Embryonic facial prominence (tissue), 1 donor: ENCODE measurements at regions not wholly inside any gene's neighbourhood (a gene's known extent, or its start where the extent isn't known, plus 50 kb on each side); places are given as distances from the start of the nearest gene placed in this dataset.
"Not testable (repeated sequence)": the region's sequence is repeated elsewhere in the genome, so short reads cannot be mapped to it uniquely, and the experiment has no call there.

Experiments
- DNase-seq: peaks from one replicate; pipeline ENCODE4 v3.0.0-alpha.2; 2016; ENCODE audit errors: extremely low spot score

DNA sequence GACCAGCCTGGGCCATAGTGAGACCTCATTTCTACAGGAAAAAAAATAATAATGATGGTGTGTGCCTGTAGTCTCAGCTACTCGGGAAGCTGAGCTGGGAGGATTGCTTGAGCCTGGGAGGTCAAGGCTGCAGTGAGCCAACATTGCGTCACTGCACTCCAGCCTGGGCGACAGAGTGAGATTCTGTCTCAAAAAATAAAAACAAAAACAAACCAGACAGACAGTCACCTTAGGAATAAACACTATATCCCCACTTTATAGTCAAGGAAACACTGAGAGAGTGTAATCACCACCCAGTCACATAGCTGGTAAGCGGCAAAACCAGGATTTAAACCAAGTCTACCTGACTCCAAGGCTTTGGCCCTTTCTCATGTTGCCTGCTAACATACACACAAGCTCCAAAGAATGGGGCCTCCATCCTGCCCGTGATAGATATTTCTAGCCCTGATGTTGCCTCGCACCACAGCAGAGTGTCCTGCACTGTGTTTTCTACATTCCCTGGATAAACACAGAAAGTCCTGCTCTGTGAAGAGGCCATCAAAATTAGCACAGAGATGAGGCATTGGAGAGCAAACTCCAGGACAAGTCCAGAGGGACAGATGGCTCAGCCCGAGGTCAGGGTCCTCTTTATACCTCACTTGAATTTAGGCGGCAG, 66.1 kb upstream of the SMURF2 start:
- DNase-seq = no peak

- DNase-seq = not testable (repeated sequence)
Observed at GRCh38 chr17:64726025-64726424, 63.9 kb upstream of the SMURF2 start.

GRCh38 chr17:64724246-64724645, 62.1 kb upstream of the SMURF2 start:
- DNase-seq = not testable (repeated sequence)

DNA sequence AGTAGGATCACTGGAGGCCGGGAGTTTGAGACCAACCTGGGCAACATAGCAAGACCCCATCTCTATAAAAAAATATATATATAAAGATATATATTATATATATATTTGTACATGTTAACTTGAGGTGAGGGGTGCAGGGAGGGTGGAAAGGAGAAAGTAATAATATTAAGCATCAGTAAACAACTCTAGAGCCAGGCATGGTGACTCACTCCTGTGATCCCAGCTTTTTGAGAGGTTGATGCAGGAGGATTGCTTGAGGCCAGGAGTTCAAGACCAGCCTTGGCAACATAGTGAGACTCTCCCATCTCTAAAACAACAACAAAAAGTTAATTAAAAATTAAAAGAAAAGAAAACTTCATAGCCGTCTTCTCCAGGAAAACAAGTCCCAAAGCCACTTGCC, 61.7 kb upstream of the SMURF2 start:
- no peak for DNase-seq

DNA sequence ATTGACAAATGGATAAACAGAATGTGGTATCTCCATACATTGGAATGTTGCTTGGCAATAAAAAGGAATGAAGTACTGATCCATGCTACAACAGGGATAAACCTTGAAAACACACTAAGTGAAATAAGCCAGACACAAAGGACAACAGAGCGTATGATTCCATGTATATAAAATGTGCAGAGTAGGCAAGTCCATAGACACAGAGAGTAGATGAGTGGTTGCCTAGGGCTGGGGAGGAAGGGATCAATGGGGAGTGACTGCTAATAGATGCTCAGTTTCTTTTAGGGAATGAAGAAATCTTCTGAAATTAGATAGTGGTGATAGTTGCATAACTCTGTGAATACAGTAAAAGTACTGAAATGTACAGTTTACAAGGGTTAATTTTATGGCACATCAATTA, 59.4 kb upstream of the SMURF2 start:
- not testable (repeated sequence) for DNase-seq

DNA sequence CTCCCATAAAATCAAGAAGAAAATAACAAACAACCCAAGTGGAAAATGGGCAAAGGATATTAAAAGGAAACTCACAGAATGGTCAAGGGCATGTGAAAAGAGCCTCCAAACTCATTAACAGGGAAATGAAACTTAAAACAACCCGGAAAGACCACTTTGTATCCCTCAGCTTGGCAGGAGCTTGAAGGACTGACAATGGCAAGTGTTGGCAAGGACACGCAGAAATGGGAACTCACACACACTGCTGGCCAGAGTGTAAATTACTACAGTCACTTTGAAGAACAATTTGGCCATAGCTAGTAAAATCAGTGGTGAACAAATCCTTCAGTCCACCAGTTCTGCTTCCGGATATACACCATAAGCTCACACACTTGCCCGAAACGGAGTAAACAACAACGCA, 58.1 kb upstream of the SMURF2 start:
- not testable (repeated sequence) for DNase-seq

DNA sequence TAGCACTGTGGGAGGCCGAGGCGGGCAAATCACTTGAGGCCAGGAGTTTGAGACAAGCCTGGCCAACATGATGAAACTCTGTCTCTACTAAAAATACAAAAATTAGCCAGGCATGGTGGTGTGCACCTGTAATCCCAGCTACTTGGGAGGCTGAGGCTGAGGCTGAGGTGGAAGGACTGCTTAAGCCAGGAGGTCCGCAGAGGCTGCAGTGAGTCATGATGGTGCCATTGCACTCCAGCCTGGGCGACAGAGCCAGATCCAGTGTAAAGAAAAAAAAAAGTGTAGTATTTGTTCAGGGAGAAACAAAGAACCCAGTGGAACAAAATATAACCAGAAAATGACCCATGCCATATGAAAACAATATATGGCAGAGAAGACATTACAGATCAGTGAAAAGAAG, 57.4 kb upstream of the SMURF2 start:
- not testable (repeated sequence) for DNase-seq

DNA sequence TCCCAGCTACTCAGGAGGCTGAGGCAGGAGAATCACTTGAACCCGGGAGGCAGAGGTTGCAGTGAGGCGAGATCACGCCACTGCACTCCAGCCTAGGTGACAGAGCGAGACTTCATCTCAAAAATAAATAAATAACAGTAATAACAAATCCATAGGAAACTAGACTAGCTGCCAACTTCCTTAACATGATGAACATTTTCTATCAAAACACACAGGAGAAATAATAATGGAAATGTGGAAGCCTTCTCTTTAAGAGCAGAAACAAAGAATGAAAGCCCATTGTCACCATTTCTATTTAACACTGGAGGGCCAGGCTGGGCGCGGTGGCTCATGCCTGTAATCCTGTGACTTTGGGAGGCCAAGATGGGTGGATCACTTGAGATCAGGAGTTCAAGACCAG, 56.7 kb upstream of the SMURF2 start:
- DNase-seq = not testable (repeated sequence)

- DNase-seq = no peak
Observed at GRCh38 chr17:64718058-64718457, 56.0 kb upstream of the SMURF2 start.

GRCh38 chr17:64716496-64716895, 54.4 kb upstream of the SMURF2 start:
- not testable (repeated sequence) for DNase-seq

DNA sequence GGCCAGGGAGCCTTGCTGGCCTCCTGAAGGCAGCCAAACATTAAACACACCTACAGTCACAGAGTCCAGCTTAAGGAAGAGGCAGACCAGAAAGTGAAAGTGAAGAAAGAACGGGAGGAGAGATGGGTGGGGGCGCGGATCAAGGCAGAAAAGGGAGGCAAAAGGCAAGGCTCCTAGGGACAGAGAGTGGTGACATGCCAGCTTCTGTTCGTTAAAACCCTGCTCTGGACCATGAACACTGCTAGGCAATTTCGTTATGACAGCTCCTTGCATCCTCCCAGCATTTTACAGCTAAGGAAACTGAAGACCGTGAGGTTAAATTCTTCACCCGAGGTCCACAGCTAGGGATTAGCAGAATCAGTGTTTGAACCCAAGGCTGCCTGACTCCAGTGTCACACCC, 51.7 kb upstream of the SMURF2 start:
- not testable (repeated sequence) for DNase-seq

DNA sequence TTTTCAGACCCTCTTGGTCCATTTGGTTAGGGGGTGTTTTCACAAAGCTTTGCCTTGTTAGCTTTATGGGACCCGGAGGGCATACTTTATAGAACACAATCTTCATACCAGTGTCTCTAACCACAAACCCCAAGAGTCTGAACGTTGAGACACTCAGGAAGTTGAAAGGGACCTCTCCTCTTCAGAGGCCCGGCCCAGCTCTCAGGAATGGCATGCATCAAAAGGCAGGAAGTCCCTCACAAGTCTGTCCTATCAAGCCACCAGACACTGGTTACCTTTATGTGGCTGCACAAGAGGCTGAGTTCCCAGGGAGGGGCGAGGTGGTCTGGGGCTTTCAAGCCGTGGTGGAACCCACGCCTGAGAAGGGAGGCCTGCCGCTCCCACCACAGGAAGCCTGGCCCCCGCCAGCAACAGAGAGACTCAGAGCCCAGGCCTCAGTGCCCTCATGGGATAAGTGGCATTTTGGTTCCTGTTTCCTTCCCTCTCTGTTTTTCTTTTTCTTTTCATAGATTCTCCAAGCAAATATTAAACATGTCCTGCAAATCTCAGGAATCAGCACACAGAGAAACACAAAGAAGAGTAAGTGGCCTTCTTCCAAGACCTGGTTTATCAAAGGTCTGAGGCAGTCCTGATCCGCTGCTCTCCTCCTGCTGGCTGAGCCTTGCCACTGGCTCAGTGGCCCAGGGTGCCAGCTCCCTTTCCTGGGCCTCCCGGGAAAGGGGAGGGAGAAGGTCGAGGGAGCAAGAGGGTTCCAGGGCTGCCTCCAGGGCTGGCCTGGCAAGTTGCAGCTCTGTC, 50.6 kb upstream of the SMURF2 start:
- DNase-seq = not testable (repeated sequence)
